Lung (tissue), 11 donors: ENCODE measurements at regions not wholly inside any gene's neighbourhood (a gene's known extent, or its start where the extent isn't known, plus 50 kb on each side); places are given as distances from the start of the nearest gene placed in this dataset.

Experiments
- ATAC-seq: fragments of 200-7000 bp; cut with Tn5 transposase; one replicate; pipeline ENCODE4 v1.9.1; 2020; ENCODE audit warnings: moderate number of reproducible peaks; ENCODE audit not compliant: insufficient read depth, low FRiP score
- DNase-seq, 3 donors: peaks; one replicate each; pipeline ENCODE4 v3.0.0-alpha.2; 2013 to 2017
- H3K27ac ChIP-seq, 2 donors: one replicate each; pipeline ENCODE4 v1.5.1; 2013; ENCODE audit warnings: mild to moderate bottlenecking in 2 of 2, moderate library complexity in 2 of 2, control low read depth in 1 of 2, inconsistent platforms in 1 of 2, low read depth in 1 of 2, low read length in 1 of 2
- H3K27me3 ChIP-seq, 3 donors: one replicate each; pipeline ENCODE4 v1.5.1; 2013; ENCODE audit warnings: low read length in 2 of 3; ENCODE audit not compliant: control insufficient read depth in 3 of 3, insufficient read depth in 3 of 3
- H3K36me3 ChIP-seq, 4 donors: one replicate each; pipeline ENCODE4 v1.5.1; 2013; ENCODE audit warnings: low read length in 4 of 4, mild to moderate bottlenecking in 1 of 4, moderate library complexity in 1 of 4; ENCODE audit not compliant: control insufficient read depth in 4 of 4, insufficient read depth in 4 of 4
- H3K4me1 ChIP-seq, 5 donors: one replicate each; pipeline ENCODE4 v1.5.1; 2013; ENCODE audit warnings: low read length in 5 of 5, mild to moderate bottlenecking in 2 of 5, moderate library complexity in 1 of 5; ENCODE audit not compliant: control insufficient read depth in 5 of 5, insufficient read depth in 5 of 5
- H3K4me3 ChIP-seq: one replicate; pipeline ENCODE4 v1.5.1; 2013; ENCODE audit warnings: mild to moderate bottlenecking, control low read depth, moderate library complexity
- H3K9ac ChIP-seq, 2 donors: one replicate each; pipeline ENCODE4 v1.5.1; 2013; ENCODE audit warnings: low read length in 2 of 2, control low read depth in 1 of 2; ENCODE audit not compliant: insufficient read depth in 1 of 2
- H3K9me3 ChIP-seq, 4 donors: one replicate each; pipeline ENCODE4 v1.5.1; 2013; ENCODE audit warnings: low read length in 3 of 4, mild to moderate bottlenecking in 1 of 4, moderate library complexity in 1 of 4; ENCODE audit not compliant: control insufficient read depth in 4 of 4, insufficient read depth in 3 of 4
- CTCF ChIP-seq: IDR thresholded peaks from 2 replicates; pipeline ENCODE4 v1.5.1; 2012; ENCODE audit warnings: mild to moderate bottlenecking; ENCODE audit errors: control extremely low read depth, extremely low read depth
- WGBS, 2 donors: extraction: QIAGEN DNeasy Blood & Tissue Kit; methylation state at CpG; one replicate each; pipeline ENCODE4 v1.1.7; 2013; 5-methylcytosine and 5-hydroxymethylcytosine counted together
- donor health status: control.
- donor health status: control.
- donor health status: Bipolar disorder and iron deficiency.
- donor health status: healthy.
- donor health status: DM: yes; HTN: yes; CAD: no.

GRCh38 chr2:46828491-46829230 is 86.9 kb downstream of the MCFD2 start:
- 95 to 100% methylated on average over 2 of the region's 2 CpGs for WGBS, 2 donors
- Histone ChIP-seq H3K36me3 (no peaks in the 10 kb centered on the region), H3K27ac (no peak overlapping the region), H3K4me1 (peaks cover 0 to 17% (median 7%) of the 10 kb centered on the region in 5 donors), H3K9ac (no peak overlapping the region), H3K9me3 (peaks cover 0 to 6% (median 0%) of the 10 kb centered on the region in 4 donors), H3K27me3 (no peaks in the 10 kb centered on the region), H3K4me3 (no peak overlapping the region)
- TF ChIP-seq CTCF, result no peak
- ATAC-seq, result no peak
- no peak for DNase-seq

- ATAC-seq, result no peak
- no peak overlapping the region for H3K9ac ChIP-seq
- no peak for DNase-seq
Observed at GRCh38 chr2:46828135-46828438, 87.5 kb downstream of the MCFD2 start.

GRCh38 chr2:46827274-46828134 is 88.1 kb downstream of the MCFD2 start:
- no peak for TF ChIP-seq CTCF
- WGBS, 2 donors, result 81 to 94% methylated on average over 12 of the region's 12 CpGs
- no peak overlapping the region for H3K4me3 ChIP-seq
- ATAC-seq (no peak), DNase-seq (no peak)
- H3K9ac ChIP-seq, result no peak overlapping the region
- H3K36me3 ChIP-seq, result no peaks in the 10 kb centered on the region
- peaks cover 0 to 17% (median 7%) of the 10 kb centered on the region in 5 donors for H3K4me1 ChIP-seq
- peaks cover 0 to 6% (median 0%) of the 10 kb centered on the region in 4 donors for H3K9me3 ChIP-seq
- H3K27ac ChIP-seq, result no peak overlapping the region
- H3K27me3 ChIP-seq, result no peaks in the 10 kb centered on the region

More at GRCh38 chr2:46828135-46828438, 87.5 kb downstream of the MCFD2 start:
- no peak overlapping the region for H3K27ac ChIP-seq
- H3K4me1 ChIP-seq, result peaks cover 0 to 17% (median 7%) of the 10 kb centered on the region in 5 donors
- peaks cover 0 to 6% (median 0%) of the 10 kb centered on the region in 4 donors for H3K9me3 ChIP-seq
- H3K36me3 ChIP-seq, result no peaks in the 10 kb centered on the region
- no peaks in the 10 kb centered on the region for H3K27me3 ChIP-seq
- H3K4me3 ChIP-seq, result no peak overlapping the region
- 97 to 99% methylated on average over 3 of the region's 3 CpGs for WGBS, 2 donors
- TF ChIP-seq CTCF, result no peak
